GM19463 (cell line): ENCODE measurements at regions not wholly inside any gene's neighbourhood (a gene's known extent, or its start where the extent isn't known, plus 50 kb on each side); places are given as distances from the start of the nearest gene placed in this dataset.
"Not testable (repeated sequence)": the region's sequence is repeated elsewhere in the genome, so short reads cannot be mapped to it uniquely, and the experiment has no call there.

Experiments used
- ATAC-seq: cut with Tn5 transposase; IDR thresholded peaks from one replicate; pipeline ENCODE4 v1.9.1; 2021; ENCODE audit warnings: mild to moderate bottlenecking, moderate library complexity; ENCODE audit not compliant: unreplicated experiment

- no peak for ATAC-seq
Observed at GRCh38 chr1:55463814-55464475, 248.8 kb upstream of the USP24 start.

- no peak for ATAC-seq
Observed at GRCh38 chr1:55457874-55458273, 242.7 kb upstream of the USP24 start.

DNA sequence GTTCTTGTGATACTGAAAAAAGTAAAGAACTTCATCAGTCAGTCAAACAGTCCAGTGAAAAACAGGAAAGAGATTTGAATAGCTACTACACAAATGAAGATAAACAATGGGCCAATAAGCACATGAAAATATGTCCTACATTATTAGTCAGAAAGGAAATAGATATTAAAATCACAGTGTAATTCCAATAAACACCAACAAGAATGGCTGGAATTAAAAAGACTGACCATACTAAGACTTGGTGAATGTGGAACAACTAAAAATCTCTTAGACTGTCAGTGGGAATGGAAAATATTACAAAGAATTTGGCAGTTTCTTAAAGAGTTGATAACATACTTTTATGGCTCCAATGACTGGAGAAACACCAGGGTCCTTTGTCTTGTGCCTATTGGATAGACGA, 241.8 kb upstream of the USP24 start:
- ATAC-seq = no peak

GRCh38 chr1:55448261-55448660, 233.1 kb upstream of the USP24 start:
- ATAC-seq = no peak

DNA sequence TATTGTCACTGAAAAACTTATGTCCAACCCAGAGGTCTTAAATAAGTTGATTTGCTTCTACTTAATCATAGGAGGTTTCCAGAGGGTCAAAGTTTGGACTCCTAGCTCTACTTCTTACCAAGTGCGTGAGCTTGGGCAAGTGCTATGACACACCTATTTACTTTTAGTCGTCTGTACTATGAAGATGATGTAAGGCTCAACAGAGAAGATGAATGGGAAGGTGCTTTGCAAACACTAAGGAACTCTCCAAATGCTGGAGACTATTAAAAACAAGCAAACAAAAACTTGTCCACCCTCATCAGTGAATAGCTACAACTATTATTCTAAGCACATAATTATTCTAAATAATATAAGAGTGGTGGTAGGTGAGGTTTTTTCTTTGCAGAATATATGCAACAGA, 232.3 kb upstream of the USP24 start:
- no peak for ATAC-seq

DNA sequence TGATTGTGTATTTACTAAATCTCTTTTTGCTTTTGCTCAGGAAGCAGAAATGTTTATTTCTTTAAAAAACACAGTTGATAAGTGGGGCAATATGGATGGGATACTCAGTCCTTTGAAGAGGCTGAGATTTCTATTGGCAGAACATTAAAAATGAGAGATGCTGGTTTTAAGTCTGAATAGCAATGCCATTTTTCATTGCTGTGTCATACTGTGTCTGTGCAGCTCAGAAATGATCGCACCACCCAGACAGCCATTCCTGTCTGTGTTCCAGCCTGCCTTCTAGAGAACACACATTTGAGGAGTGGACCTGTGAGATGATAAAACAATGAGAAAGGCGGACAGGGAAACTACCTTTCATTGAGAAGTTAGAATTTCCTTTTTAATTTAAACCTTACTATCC, 231.2 kb upstream of the USP24 start:
- ATAC-seq = no peak

DNA sequence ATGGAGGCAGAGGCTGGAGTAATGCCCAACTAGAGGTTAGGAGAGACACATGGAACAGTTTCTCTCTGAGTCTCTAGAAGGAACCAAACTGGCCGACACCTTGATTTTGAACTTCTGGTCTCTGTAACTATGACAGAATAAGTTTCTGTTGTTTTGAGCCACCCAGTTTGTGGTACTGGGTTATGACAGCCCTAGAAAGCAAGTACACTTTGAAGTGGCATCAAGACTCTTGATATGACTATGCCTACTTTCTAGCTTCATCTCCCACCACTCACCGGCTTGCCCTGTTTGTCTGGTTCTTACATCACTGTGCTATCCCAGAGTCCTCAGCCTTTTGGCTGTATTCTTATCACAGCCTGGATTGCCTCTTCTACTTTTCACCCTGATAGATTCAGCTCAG, 230.3 kb upstream of the USP24 start:
- ATAC-seq = peak; percentile 79

GRCh38 chr1:55444667-55445066, 229.5 kb upstream of the USP24 start:
- no peak for ATAC-seq

GRCh38 chr1:55443175-55443915, 228.2 kb upstream of the USP24 start:
- no peak for ATAC-seq

- ATAC-seq = no peak
Observed at GRCh38 chr1:55441489-55441888, 226.3 kb upstream of the USP24 start.

GRCh38 chr1:55437692-55438091, 222.5 kb upstream of the USP24 start:
- no peak for ATAC-seq

- not testable (repeated sequence) for ATAC-seq
Observed at GRCh38 chr1:55430720-55431119, 215.6 kb upstream of the USP24 start.

GRCh38 chr1:55430206-55430605, 215.0 kb upstream of the USP24 start:
- not testable (repeated sequence) for ATAC-seq

DNA sequence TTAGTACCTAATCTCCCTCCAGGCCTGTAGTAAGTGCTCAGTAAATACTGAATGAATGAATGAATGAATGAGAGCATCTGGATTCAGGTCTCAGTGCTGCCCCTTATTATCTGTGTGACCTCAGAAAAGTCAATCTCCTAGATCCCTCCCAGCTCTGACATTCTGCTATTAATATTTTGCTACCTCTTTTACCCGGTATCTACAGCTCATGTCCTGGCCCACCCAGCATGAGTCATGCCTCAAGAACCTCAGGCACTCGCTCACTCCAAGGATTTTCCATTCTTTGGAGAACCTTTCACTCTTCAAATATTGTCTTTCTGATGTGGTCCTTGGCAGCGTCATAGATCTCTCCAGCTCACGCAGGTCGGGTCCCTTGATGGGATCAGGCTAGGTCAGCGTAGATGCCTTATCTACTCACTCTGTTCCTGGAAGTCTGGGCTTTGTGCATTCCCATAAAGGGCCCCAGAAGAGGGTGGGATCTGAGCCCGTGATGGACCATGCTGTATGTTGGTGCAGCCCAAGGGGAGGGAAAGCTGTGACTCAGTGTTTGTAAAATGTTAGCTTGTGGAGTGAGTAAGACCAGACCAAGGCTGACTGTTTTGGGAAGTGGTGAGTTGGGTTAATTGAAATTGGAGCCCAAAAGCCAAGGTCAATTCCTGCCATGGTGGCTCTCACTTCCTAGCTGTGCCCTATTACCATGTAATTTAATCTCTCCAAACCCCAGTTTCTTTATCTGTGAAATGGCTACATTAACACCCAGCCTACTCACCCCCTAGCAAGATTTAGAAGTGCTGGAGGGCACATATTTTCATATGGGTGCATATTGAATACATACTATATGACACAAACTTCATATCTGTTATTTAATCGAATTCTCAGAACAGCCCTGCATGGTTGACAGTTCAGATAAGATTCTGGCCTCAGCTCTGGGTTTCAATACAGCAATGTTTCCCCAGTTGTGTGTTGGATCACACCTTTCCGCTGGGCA, 214.1 kb upstream of the USP24 start:
- ATAC-seq = no peak

DNA sequence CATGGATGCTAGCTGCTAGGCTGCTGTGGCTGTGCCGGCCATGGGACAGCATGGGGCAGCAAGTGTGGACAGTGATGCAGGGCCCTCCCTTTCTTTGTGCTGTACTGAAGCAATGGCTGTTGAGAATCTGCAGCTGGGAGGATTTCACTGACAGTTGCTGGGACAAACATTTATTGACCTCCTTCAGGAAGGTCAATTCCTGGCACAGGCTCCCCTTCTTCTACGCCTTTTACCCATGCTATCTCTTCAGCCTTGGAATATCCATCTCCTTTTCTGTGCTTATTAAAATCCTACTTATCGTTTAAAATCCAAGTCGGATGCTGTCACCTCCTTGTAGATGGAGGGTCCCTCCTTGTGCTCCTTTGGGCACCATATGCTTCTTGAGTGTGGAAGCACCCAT, 213.1 kb upstream of the USP24 start:
- no peak for ATAC-seq

DNA sequence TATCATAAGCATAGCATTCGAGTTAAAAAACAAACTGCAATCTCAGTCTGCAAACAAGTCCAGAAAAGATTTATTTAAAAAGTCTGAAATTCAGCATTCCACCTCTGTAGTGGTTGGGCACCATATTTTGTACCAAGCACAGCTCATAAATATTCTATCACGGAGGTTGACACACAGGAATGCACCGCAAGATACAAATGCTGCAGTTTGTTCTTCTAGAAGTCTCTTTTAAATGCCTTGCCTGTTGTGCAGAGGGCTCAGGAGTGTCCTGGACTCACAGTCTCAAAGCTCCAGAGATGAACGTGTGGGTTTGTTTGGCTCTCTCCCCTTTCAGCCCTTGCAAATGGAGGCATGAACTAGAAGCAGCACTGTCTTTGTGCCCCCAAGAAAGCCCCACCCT, 212.4 kb upstream of the USP24 start:
- ATAC-seq = no peak

GRCh38 chr1:55426619-55427018, 211.5 kb upstream of the USP24 start:
- no peak for ATAC-seq

DNA sequence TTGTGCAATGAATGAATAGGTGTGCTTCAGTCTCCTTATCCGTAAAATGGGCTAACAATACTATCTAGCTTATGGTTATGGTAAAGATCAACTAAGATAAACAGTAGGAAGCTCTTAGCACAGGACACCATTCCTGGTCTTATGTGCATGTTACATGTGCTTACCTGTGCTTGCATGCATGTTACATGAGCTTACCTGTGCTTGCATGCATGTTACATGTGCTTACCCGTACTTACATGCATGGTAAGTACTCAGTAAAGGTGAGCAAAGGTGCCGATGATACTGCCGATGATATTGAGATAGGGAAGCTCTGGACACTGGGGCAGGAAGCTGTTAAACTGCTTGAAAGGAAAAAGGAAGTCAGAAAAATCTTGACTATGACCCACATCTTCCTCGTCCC, 211.0 kb upstream of the USP24 start:
- ATAC-seq = no peak

GRCh38 chr1:55425310-55425930, 210.3 kb upstream of the USP24 start:
- ATAC-seq = no peak

- no peak for ATAC-seq
Observed at GRCh38 chr1:55423376-55423775, 208.2 kb upstream of the USP24 start.
